Psoas muscle (tissue), 7 donors: ENCODE measurements at regions not wholly inside any gene's neighbourhood (a gene's known extent, or its start where the extent isn't known, plus 50 kb on each side); places are given as distances from the start of the nearest gene placed in this dataset.

ENCODE experiments used
- ATAC-seq, 4 donors: fragments of 200-7000 bp; cut with Tn5 transposase; one replicate each; pipeline ENCODE4 v1.9.1; 2020; ENCODE audit warnings: moderate library complexity in 3 of 4, mild to moderate bottlenecking in 2 of 4
- DNase-seq, 2 donors: peaks; one replicate each; pipeline ENCODE4 v3.0.0-alpha.2; 2020
- H3K27ac ChIP-seq: fragments of 200-600 bp; one replicate; pipeline ENCODE4 v1.8.0; 2022
- H3K27me3 ChIP-seq, 3 donors: fragments of 200-600 bp in 1 of 3; one replicate each; pipeline versions ENCODE4 v1.6.1 to v1.8.0; 2013 to 2022; ENCODE audit warnings: low read length in 2 of 3, mild to moderate bottlenecking in 2 of 3, moderate library complexity in 1 of 3; ENCODE audit not compliant: insufficient read depth in 3 of 3
- H3K36me3 ChIP-seq, 2 donors: fragments of 200-600 bp in 1 of 2; one replicate each; pipeline versions ENCODE4 v1.6.1 to v1.8.0; 2013 to 2022; ENCODE audit warnings: low read depth in 1 of 2, mild to moderate bottlenecking in 1 of 2, moderate library complexity in 1 of 2; ENCODE audit not compliant: insufficient read depth in 1 of 2
- H3K4me1 ChIP-seq: fragments of 200-600 bp; one replicate; pipeline ENCODE4 v1.8.0; 2022
- H3K4me3 ChIP-seq: fragments of 200-600 bp; one replicate; pipeline ENCODE4 v1.8.0; 2022; ENCODE audit warnings: mild to moderate bottlenecking
- H3K9me3 ChIP-seq: fragments of 200-600 bp; one replicate; pipeline ENCODE4 v1.8.0; 2022
- WGBS, 3 donors: extraction: QIAGEN DNeasy Blood & Tissue Kit; methylation state at CpG; one replicate each; pipeline versions ENCODE4 v1.1.6 to v1.1.7; 2013; 5-methylcytosine and 5-hydroxymethylcytosine counted together
- intact Hi-C, 2 donors: fragments of 100-400 bp; cut with DNase I; formaldehyde crosslinking; loops; one replicate each; pipeline versions ENCODE4 v1.11.0 to v1.14.2; 2022
- TF ChIP-seq, protein P1 (sequence below): fragments of 200-600 bp; IDR thresholded peaks from one replicate; pipeline ENCODE4 v1.8.0; 2022; ENCODE audit warnings: antibody characterized with exemption
- donor health status: healthy with polysubstance abuse.
- donor health status: DM: no; HTN: no; CAD: no; lungs with moderate emphysema.
- donor health status: Bipolar disorder and iron deficiency.
- donor health status: healthy.
- donor health status: DM: yes; HTN: yes; CAD: no.
- donor health status: DM: no; HTN: no; CAD: no.
- donor health status: DM: yes; HTN: yes; CAD: no.

DNA sequence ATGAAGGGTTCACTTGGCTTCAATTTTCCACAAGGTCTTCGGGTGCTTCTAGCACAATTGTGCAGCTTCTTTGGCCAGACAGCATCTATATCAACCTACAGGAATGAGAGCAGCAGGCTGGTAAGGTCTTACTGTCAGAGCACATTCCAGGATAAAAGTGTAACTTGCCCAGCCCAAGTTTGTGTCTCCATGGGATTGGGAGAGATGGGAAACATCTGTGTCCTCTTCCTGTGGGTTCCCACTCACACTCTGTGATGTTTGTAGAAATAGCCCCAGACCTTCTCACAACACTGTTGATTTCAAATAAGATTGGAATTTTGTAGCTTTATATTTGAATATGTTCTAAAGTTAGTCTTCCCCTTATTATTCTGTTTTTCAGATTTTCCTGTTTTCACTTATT is 83.4 kb upstream of the RGS17 start:
- TF ChIP-seq, protein P1, sequence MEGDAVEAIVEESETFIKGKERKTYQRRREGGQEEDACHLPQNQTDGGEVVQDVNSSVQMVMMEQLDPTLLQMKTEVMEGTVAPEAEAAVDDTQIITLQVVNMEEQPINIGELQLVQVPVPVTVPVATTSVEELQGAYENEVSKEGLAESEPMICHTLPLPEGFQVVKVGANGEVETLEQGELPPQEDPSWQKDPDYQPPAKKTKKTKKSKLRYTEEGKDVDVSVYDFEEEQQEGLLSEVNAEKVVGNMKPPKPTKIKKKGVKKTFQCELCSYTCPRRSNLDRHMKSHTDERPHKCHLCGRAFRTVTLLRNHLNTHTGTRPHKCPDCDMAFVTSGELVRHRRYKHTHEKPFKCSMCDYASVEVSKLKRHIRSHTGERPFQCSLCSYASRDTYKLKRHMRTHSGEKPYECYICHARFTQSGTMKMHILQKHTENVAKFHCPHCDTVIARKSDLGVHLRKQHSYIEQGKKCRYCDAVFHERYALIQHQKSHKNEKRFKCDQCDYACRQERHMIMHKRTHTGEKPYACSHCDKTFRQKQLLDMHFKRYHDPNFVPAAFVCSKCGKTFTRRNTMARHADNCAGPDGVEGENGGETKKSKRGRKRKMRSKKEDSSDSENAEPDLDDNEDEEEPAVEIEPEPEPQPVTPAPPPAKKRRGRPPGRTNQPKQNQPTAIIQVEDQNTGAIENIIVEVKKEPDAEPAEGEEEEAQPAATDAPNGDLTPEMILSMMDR = no peak
- intact Hi-C loops = no loop called here
- Histone ChIP-seq H3K27ac (no peak overlapping the region), H3K9me3 (no peaks in the 10 kb centered on the region), H3K4me3 (no peak overlapping the region), H3K27me3 (no peaks in the 10 kb centered on the region), H3K36me3 (no peaks in the 10 kb centered on the region), H3K4me1 (no peaks in the 10 kb centered on the region)
- no peak for DNase-seq
- ATAC-seq = no peak
- 46 to 58% (median 56%) methylated on average over 1 of the region's 1 CpG for WGBS, 3 donors

DNA sequence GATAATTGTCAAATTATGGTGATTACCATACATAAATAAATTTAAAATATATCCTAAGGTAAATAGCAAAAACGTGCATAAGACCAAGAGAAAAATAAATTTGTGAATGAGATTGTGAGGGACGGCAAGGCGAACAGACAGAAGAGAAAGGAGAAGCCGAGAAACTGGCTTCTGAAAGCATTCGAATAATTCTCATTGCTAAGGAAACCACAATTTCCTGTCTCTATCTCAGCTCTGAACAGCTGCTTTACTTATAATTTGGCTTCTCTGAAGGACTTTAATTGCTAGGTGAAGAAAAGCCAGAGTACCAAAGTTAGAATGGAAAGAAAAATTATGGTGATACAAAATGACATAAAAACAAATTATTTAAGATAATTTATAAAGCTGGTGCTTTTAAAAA is 79.0 kb upstream of the RGS17 start:
- ATAC-seq (no peak), DNase-seq (no peak)
- intact Hi-C loops = no loop called here
- Histone ChIP-seq H3K27me3 (no peaks in the 10 kb centered on the region), H3K4me1 (no peaks in the 10 kb centered on the region), H3K27ac (no peak overlapping the region), H3K4me3 (no peak overlapping the region), H3K9me3 (no peaks in the 10 kb centered on the region), H3K36me3 (no peaks in the 10 kb centered on the region)
- TF ChIP-seq, protein P1 = no peak
- WGBS, 3 donors = 19 to 30% (median 22%) methylated on average over 5 of the region's 5 CpGs

DNA sequence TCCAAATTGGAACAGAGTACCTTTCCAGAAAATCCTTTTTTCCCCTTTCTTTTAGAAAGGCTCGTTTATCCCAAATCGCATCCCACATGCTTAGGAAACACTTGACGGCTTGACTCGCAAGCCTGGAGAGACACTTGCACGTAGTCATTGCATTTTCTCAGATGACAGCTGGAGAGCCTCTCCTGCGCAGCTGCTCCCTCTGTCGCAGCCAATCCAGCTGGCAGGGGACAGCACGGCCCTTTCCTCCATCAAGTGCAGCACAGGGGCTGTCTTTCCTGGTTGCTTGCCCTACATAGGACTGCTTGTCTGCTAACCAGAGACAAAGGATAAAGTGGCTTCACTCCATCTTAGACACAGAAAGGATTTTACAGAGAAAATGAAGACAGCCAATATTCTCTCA is 77.6 kb upstream of the RGS17 start:
- no peak for ATAC-seq
- no peak for DNase-seq
- Histone ChIP-seq H3K27me3 (no peaks in the 10 kb centered on the region), H3K4me3 (no peak overlapping the region), H3K9me3 (no peaks in the 10 kb centered on the region), H3K36me3 (no peaks in the 10 kb centered on the region), H3K27ac (no peak overlapping the region), H3K4me1 (no peaks in the 10 kb centered on the region)
- intact Hi-C loops = no loop called here
- WGBS, 3 donors = 19 to 29% (median 20%) methylated on average over 8 of the region's 8 CpGs
- TF ChIP-seq, protein P1 = no peak

DNA sequence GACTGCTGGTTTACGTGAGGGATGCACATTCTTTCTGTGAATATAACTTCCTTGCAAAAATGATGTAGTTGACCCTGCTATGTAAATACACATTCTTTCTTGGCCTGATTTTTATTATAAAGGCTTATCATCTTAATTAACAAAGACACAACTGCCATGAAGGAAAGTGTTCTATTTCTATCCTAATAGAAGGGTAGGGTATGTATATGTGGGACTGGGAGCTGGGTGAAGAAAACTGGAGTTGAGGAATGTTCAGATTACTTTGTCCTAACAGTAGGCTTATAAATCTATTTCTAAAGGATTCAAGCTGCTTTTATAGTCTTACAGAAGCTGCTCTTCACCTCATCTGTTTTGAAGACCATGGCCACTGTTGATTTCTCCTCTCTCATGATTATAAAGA is 76.5 kb upstream of the RGS17 start:
- TF ChIP-seq, protein P1 = no peak
- no peaks in the 10 kb centered on the region for H3K36me3 ChIP-seq
- DNase-seq = no peak
- no peak overlapping the region for H3K27ac ChIP-seq
- 91 to 94% (median 91%) methylated on average over 1 of the region's 1 CpG for WGBS, 3 donors
- H3K4me3 ChIP-seq = no peak overlapping the region
- intact Hi-C loops = no loop called here
- no peaks in the 10 kb centered on the region for H3K4me1 ChIP-seq
- no peaks in the 10 kb centered on the region for H3K27me3 ChIP-seq
- no peak for ATAC-seq
- no peaks in the 10 kb centered on the region for H3K9me3 ChIP-seq

DNA sequence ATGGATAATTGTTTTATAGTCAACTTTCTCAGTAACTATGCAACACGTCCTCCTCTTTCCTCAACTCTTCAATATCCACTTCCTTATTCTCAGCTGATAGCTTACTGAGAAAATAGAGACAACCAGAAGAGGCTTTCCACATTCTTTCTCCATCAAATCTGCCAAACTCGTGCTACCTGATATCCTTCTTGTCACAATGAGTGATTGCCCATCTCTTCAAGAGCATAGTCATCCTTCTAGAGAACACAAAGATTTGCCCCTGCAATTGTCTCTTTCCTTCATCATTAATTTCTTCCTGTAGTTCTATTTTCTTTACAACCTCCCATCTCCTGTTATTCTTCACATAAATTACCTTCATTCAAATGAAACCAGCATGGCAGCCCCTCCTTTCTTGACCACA is 75.9 kb upstream of the RGS17 start:
- WGBS, 3 donors = 37 to 42% (median 39%) methylated on average over 2 of the region's 2 CpGs
- DNase-seq = no peak
- no peaks in the 10 kb centered on the region for H3K36me3 ChIP-seq
- TF ChIP-seq, protein P1 = no peak
- intact Hi-C loops = no loop called here
- ATAC-seq = no peak
- H3K27ac ChIP-seq = no peak overlapping the region
- H3K4me1 ChIP-seq = no peaks in the 10 kb centered on the region
- no peaks in the 10 kb centered on the region for H3K9me3 ChIP-seq
- no peaks in the 10 kb centered on the region for H3K27me3 ChIP-seq
- H3K4me3 ChIP-seq = no peak overlapping the region
